HCT116 (cell line): ENCODE measurements at regions not wholly inside any gene's neighbourhood (a gene's known extent, or its start where the extent isn't known, plus 50 kb on each side); places are given as distances from the start of the nearest gene placed in this dataset.

ENCODE experiments used
- ATAC-seq: fragments of 200-7000 bp; cut with Tn5 transposase; 2 replicates; pipeline ENCODE4 v1.9.1; 2020; ENCODE audit warnings: mild to moderate bottlenecking, moderate library complexity
- BruUV-seq: library from RNA; stranded (reverse); fragments of 400-500 nt; replicated peaks from 2 replicates; lab custom pipeline; 2021; lab: Mats Ljungman, UMichigan
- CTCF ChIA-PET: fragments of 300-600 bp; sonication (Branson Sonifier 250); formaldehyde crosslinking; loops from one replicate; lab custom pipeline; 2021; ENCODE audit warnings: antibody characterized with exemption; lab: Charles Lee
- POLR2A ChIA-PET: fragments of 300-600, 350-600 bp; sonication (Branson Sonifier 250); formaldehyde crosslinking; loops from one replicate; lab custom pipeline; 2021; ENCODE audit warnings: antibody characterized with exemption; lab: Charles Lee
- RAD21 ChIA-PET, 2 experiments: fragments of 300-600 bp; sonication (Branson Sonifier 250); formaldehyde crosslinking; loops; one replicate each; lab custom pipeline; 2023; ENCODE audit warnings: low total read pairs in 2 of 2; ENCODE audit not compliant: uncharacterized antibody in 2 of 2, unreplicated experiment in 2 of 2, low non-redundant PET in 1 of 2; lab: Charles Lee
- DNase-seq: peaks from one replicate; pipeline ENCODE4 v3.0.0-alpha.2; 2010; ENCODE audit warnings: low read depth, low spot score
- H2AFZ ChIP-seq: fragments of 200-600 bp; shearing (Covaris generic), sonication (generic); 2 replicates; pipeline ENCODE4 v1.6.1; 2017; ENCODE audit warnings: low read depth, mixed run types, mixed read lengths, antibody characterized with exemption, low read length; ENCODE audit not compliant: poor library complexity, severe bottlenecking
- H3K27ac ChIP-seq: 2 replicates; pipeline ENCODE4 v1.5.1; 2012; ENCODE audit warnings: low read depth, low read length
- H3K27me3 ChIP-seq: fragments of 200-600 bp; sonication (generic); 2 replicates; pipeline ENCODE4 v1.6.1; 2016; ENCODE audit warnings: mixed run types, low read length, mixed read lengths; ENCODE audit not compliant: insufficient read depth
- H3K36me3 ChIP-seq, 2 experiments: fragments of 200-500 bp in 1 of 2; fragments of 200-600 bp in 1 of 2; sonication (Bioruptor generic) in 1 of 2; sonication (generic) in 1 of 2; 2 replicates each; pipeline versions ENCODE4 v1.5.1 to v1.6.1; 2014 to 2016; ENCODE audit warnings: low read length in 2 of 2, inconsistent platforms in 1 of 2, mixed read lengths in 1 of 2, mixed run types in 1 of 2; ENCODE audit not compliant: insufficient read depth in 2 of 2, control insufficient read depth in 1 of 2
- H3K4me1 ChIP-seq, 2 experiments: fragments of 200-600 bp in 1 of 2; sonication (generic) in 1 of 2; 2 replicates each; pipeline versions ENCODE4 v1.5.1 to v1.6.1; 2012 to 2017; ENCODE audit warnings: low read length in 2 of 2, inconsistent platforms in 1 of 2, mild to moderate bottlenecking in 1 of 2, mixed read lengths in 1 of 2, mixed run types in 1 of 2, moderate library complexity in 1 of 2; ENCODE audit not compliant: insufficient read depth in 2 of 2, control insufficient read depth in 1 of 2
- H3K4me2 ChIP-seq: fragments of 200-600 bp; sonication (generic); 2 replicates; pipeline ENCODE4 v1.6.1; 2017; ENCODE audit warnings: mixed run types, low read length, mixed read lengths
- H3K4me3 ChIP-seq, 2 experiments: fragments of 200-600 bp in 1 of 2; sonication (generic) in 1 of 2; replicated peaks in 1 of 2; 2 replicates each; pipeline ENCODE4 v1.5.1; 2011 to 2016; ENCODE audit warnings: low read length in 2 of 2, control low read depth in 1 of 2, low read depth in 1 of 2, mild to moderate bottlenecking in 1 of 2, mixed read lengths in 1 of 2, mixed run types in 1 of 2
- H3K79me2 ChIP-seq: fragments of 200-600 bp; sonication (generic); 2 replicates; pipeline ENCODE4 v1.6.1; 2017; ENCODE audit warnings: mild to moderate bottlenecking, mixed run types, low read length, moderate library complexity, mixed read lengths; ENCODE audit not compliant: insufficient read depth
- H3K9ac ChIP-seq: fragments of 200-600 bp; sonication (generic); 2 replicates; pipeline ENCODE4 v1.6.1; 2016; ENCODE audit warnings: low read length, mixed read lengths
- H3K9me2 ChIP-seq: fragments of 200-600 bp; sonication (generic), shearing (Covaris generic); 2 replicates; pipeline ENCODE4 v1.6.1; 2017; ENCODE audit warnings: mixed run types, mild to moderate bottlenecking, moderate library complexity; ENCODE audit not compliant: insufficient read depth
- H3K9me3 ChIP-seq, 2 experiments: fragments of 200-500 bp in 1 of 2; fragments of 200-600 bp in 1 of 2; sonication (Bioruptor generic) in 1 of 2; sonication (generic) in 1 of 2; 2 replicates each; pipeline ENCODE4 v1.6.1; 2014 to 2017; ENCODE audit warnings: low read length in 2 of 2, mixed read lengths in 2 of 2, inconsistent platforms in 1 of 2, low read depth in 1 of 2, mild to moderate bottlenecking in 1 of 2, mixed run types in 1 of 2, moderate library complexity in 1 of 2; ENCODE audit not compliant: control insufficient read depth in 1 of 2, insufficient read depth in 1 of 2
- H4K20me1 ChIP-seq: fragments of 200-600 bp; sonication (generic), shearing (Covaris generic); 2 replicates; pipeline ENCODE4 v1.6.1; 2017; ENCODE audit warnings: mixed run types, mild to moderate bottlenecking, moderate library complexity; ENCODE audit not compliant: insufficient read depth
- ATF3 ChIP-seq: IDR thresholded peaks from 2 replicates; pipeline ENCODE4 v1.6.1; 2012
- CEBPB ChIP-seq: IDR thresholded peaks from 2 replicates; pipeline ENCODE4 v1.6.1; 2012; ENCODE audit warnings: low read depth
- CTCF ChIP-seq, 3 experiments: fragments of 200-600 bp in 1 of 3; sonication (generic) in 1 of 3; IDR thresholded peaks in 2 of 3; conservative IDR thresholded peaks in 1 of 3; 2 replicates each; pipeline ENCODE4 v1.5.1; 2012 to 2017; ENCODE audit warnings: low read depth in 2 of 3, low read length in 2 of 3, antibody characterized with exemption in 1 of 3, borderline replicate concordance in 1 of 3, control low read depth in 1 of 3, mild to moderate bottlenecking in 1 of 3, mixed read lengths in 1 of 3, mixed run types in 1 of 3, moderate library complexity in 1 of 3; ENCODE audit not compliant: insufficient read depth in 1 of 3
- EGR1 ChIP-seq: IDR thresholded peaks from 2 replicates; pipeline ENCODE4 v1.6.1; 2012; ENCODE audit warnings: low read depth
- ELF1 ChIP-seq: IDR thresholded peaks from 2 replicates; pipeline ENCODE4 v1.6.1; 2012; ENCODE audit warnings: low read depth, borderline replicate concordance
- EZH2 ChIP-seq: fragments of 200-600 bp; sonication (generic); IDR thresholded peaks from 2 replicates; pipeline ENCODE4 v1.6.1; 2017; ENCODE audit warnings: antibody characterized with exemption, mixed run types
- EZH2phosphoT487 ChIP-seq: fragments of 200-600 bp; IDR thresholded peaks from 2 replicates; pipeline ENCODE4 v1.6.1; 2018; ENCODE audit warnings: antibody characterized with exemption, borderline replicate concordance
- JUND ChIP-seq: IDR thresholded peaks from 2 replicates; pipeline ENCODE4 v1.6.1; 2012
- MAX ChIP-seq: IDR thresholded peaks from 2 replicates; pipeline ENCODE4 v1.6.1; 2012
- POLR2AphosphoS5 ChIP-seq: IDR thresholded peaks from 2 replicates; pipeline ENCODE4 v1.6.1; 2011; ENCODE audit warnings: mild to moderate bottlenecking, low read depth, low read length, moderate library complexity
- REST ChIP-seq: IDR thresholded peaks from 2 replicates; pipeline ENCODE4 v1.6.1; 2012; ENCODE audit warnings: low read depth
- SIN3A ChIP-seq: IDR thresholded peaks from 2 replicates; pipeline ENCODE4 v1.6.1; 2012; ENCODE audit warnings: low read depth
- SP1 ChIP-seq: IDR thresholded peaks from 2 replicates; pipeline ENCODE4 v1.6.1; 2012; ENCODE audit warnings: low read depth
- SRF ChIP-seq: IDR thresholded peaks from 2 replicates; pipeline ENCODE4 v1.6.1; 2012; ENCODE audit warnings: low read depth
- YY1 ChIP-seq: IDR thresholded peaks from 2 replicates; pipeline ENCODE4 v1.6.1; 2011; ENCODE audit warnings: low read length, low read depth, moderate library complexity, mild to moderate bottlenecking; ENCODE audit not compliant: insufficient replicate concordance; ENCODE audit errors: extremely low read depth
- ZFX ChIP-seq: fragments of 450-650 bp; IDR thresholded peaks from 2 replicates; pipeline ENCODE4 v1.6.1; 2017
- ZNF274 ChIP-seq: fragments of 200-500 bp; sonication (Bioruptor generic); IDR thresholded peaks from 2 replicates; pipeline ENCODE4 v1.6.1; 2014; ENCODE audit warnings: mild to moderate bottlenecking, low read depth, low read length, inconsistent platforms
- intact Hi-C: fragments of 100-400 bp; cut with micrococcal nuclease; formaldehyde crosslinking; loops from 2 replicates; pipeline ENCODE4 v1.10.0; 2022

GRCh38 chr4:24265989-24266388 is 318.4 kb downstream of the DHX15 start:
- no peak overlapping the region for H3K4me2 ChIP-seq
- H3K9ac ChIP-seq, result no peak overlapping the region
- no TSS peak for BruUV-seq
- H2AFZ ChIP-seq, result no peak overlapping the region
- no peaks in the 10 kb centered on the region for H3K4me1 ChIP-seq
- H4K20me1 ChIP-seq, result no peaks in the 10 kb centered on the region; the same call in 1 of the 2 replicates
- no peak overlapping the region for H3K27ac ChIP-seq
- H3K9me3 ChIP-seq, result no peaks in the 10 kb centered on the region; a peak in 1 of 4 replicates
- no peak overlapping the region for H3K4me3 ChIP-seq
- TF ChIP-seq CEBPB, result no peak
- TF ChIP-seq EZH2, result no peak
- TF ChIP-seq ZNF274, result no peak
- no peaks in the 10 kb centered on the region for H3K79me2 ChIP-seq
- H3K9me2 ChIP-seq, result no peaks in the 10 kb centered on the region
- CTCF ChIA-PET, result no interaction called here
- H3K36me3 ChIP-seq, result no peaks in the 10 kb centered on the region
- intact Hi-C loops, result no loop called here
- RAD21 ChIA-PET, result no interaction called here
- no peaks in the 10 kb centered on the region for H3K27me3 ChIP-seq
- POLR2A ChIA-PET, result no interaction called here
- DNase-seq (no peak), ATAC-seq (no peak)

- intact Hi-C loops, result no loop called here
- Histone ChIP-seq H3K4me3 (no peak overlapping the region), H3K9ac (no peak overlapping the region), H3K4me1 (no peaks in the 10 kb centered on the region), H3K27me3 (no peaks in the 10 kb centered on the region), H4K20me1 (no peaks in the 10 kb centered on the region), H3K36me3 (no peaks in the 10 kb centered on the region), H3K4me2 (no peak overlapping the region), H3K9me3 (no peaks in the 10 kb centered on the region; a peak in 1 of 4 replicates), H3K79me2 (no peaks in the 10 kb centered on the region), H3K27ac (no peak overlapping the region), H2AFZ (no peak overlapping the region), H3K9me2 (no peaks in the 10 kb centered on the region)
- DNase-seq (no peak), ATAC-seq (no peak)
- ChIA-PET RAD21 (no interaction called here), POLR2A (no interaction called here), CTCF (no interaction called here)
- BruUV-seq, result no TSS peak
- no peak for TF ChIP-seq ATF3
- no peak for TF ChIP-seq ZNF274
- no peak for TF ChIP-seq JUND
- no peak for TF ChIP-seq MAX
- no peak for TF ChIP-seq EZH2phosphoT487
- no peak for TF ChIP-seq SP1
- no peak for TF ChIP-seq YY1
- TF ChIP-seq SRF, result no peak
- TF ChIP-seq ZFX, result no peak
- no peak for TF ChIP-seq CTCF (IDR thresholded peaks at IDR 0.05 in 2 of 3, conservative IDR thresholded peaks at IDR 0.05 in 1 of 3; ENCODE audit: borderline replicate concordance in 1 of 3, insufficient read depth in 1 of 3, low read depth in 2 of 3, low read length in 2 of 3)
- no peak for TF ChIP-seq CEBPB
- no peak for TF ChIP-seq REST
- no peak for TF ChIP-seq SIN3A
- TF ChIP-seq POLR2AphosphoS5, result no peak
- TF ChIP-seq ELF1, result no peak
- TF ChIP-seq EGR1, result no peak
Observed at GRCh38 chr4:24262616-24263015, 321.7 kb downstream of the DHX15 start.
